NT2/D1 (cell line): ENCODE measurements at regions not wholly inside any gene's neighbourhood (a gene's known extent, or its start where the extent isn't known, plus 50 kb on each side); places are given as distances from the start of the nearest gene placed in this dataset.
A peak's percentile ranks its signal among the peaks of the same experiment; 100 is the strongest.

Source experiments
- DNase-seq: peaks from one replicate; pipeline ENCODE4 v3.0.0-alpha.2; 2011; ENCODE audit warnings: low read depth, low spot score
- H3K27me3 ChIP-seq: 2 replicates; pipeline ENCODE4 v1.6.0; 2011; ENCODE audit warnings: mild to moderate bottlenecking; ENCODE audit not compliant: insufficient read length, insufficient read depth
- H3K36me3 ChIP-seq: 2 replicates; pipeline ENCODE4 v1.6.1; 2011; ENCODE audit warnings: mild to moderate bottlenecking, low read length, mixed read lengths; ENCODE audit not compliant: insufficient read depth, insufficient read length
- H3K4me1 ChIP-seq: 2 replicates; pipeline ENCODE4 v1.5.1; 2011; ENCODE audit not compliant: insufficient read depth, insufficient read length
- H3K4me3 ChIP-seq: 2 replicates; pipeline ENCODE4 v1.5.1; 2011; ENCODE audit warnings: low read depth; ENCODE audit not compliant: insufficient read length
- H3K9ac ChIP-seq: 2 replicates; pipeline ENCODE4 v1.6.0; 2011; ENCODE audit warnings: low read depth; ENCODE audit not compliant: insufficient read length
- H3K9me3 ChIP-seq: 2 replicates; pipeline ENCODE4 v1.5.1; 2011; ENCODE audit warnings: mild to moderate bottlenecking, low read length; ENCODE audit not compliant: insufficient read depth
- SUZ12 ChIP-seq: IDR thresholded peaks from 2 replicates; pipeline ENCODE4 v1.6.1; 2011; ENCODE audit not compliant: insufficient read length, insufficient read depth; ENCODE audit errors: extremely low read depth
- YY1 ChIP-seq: IDR thresholded peaks from 2 replicates; pipeline ENCODE4 v1.6.1; 2011; ENCODE audit not compliant: insufficient read length, insufficient read depth
- ZNF274 ChIP-seq: IDR thresholded peaks from 2 replicates; pipeline ENCODE4 v1.6.1; 2011; ENCODE audit warnings: mild to moderate bottlenecking, low read depth, low read length

DNA sequence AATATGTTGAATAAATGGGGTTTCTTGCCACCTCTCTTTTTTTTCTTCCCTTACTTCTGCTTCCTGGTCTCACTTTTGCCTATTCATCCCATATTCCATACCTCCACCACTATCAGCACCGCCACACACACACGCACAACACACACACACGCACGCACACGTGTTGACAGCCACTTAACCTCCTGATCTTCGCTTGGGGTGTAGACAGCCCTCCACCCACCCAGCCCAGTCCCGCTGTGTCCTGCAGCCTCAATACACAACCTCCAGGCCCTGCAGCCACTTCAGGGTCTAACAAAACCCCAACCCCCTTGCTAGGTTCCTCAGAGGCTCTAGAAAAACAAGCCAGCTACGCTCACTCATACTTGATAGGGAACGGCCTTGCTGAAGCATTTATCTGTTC is 72.3 kb downstream of the LINC00237 start:
- TF ChIP-seq ZNF274 (no peak), SUZ12 (no peak), YY1 (no peak)
- no peak overlapping the region for H3K9ac ChIP-seq

GRCh38 chr20:21031666-21032065 is 74.5 kb downstream of the LINC00237 start:
- Histone ChIP-seq H3K9ac (no peak overlapping the region), H3K4me1 (no peaks in the 10 kb centered on the region), H3K27me3 (no peaks in the 10 kb centered on the region), H3K9me3 (no peaks in the 10 kb centered on the region), H3K4me3 (no peak overlapping the region), H3K36me3 (no peaks in the 10 kb centered on the region)
- no peak for DNase-seq
- TF ChIP-seq ZNF274, result no peak
- TF ChIP-seq YY1, result no peak
- TF ChIP-seq SUZ12, result no peak

More for the DNA sequence above, 72.3 kb downstream of the LINC00237 start:
- no peak for DNase-seq
- H3K36me3 ChIP-seq, result no peaks in the 10 kb centered on the region
- H3K4me3 ChIP-seq, result no peak overlapping the region
- H3K27me3 ChIP-seq, result no peaks in the 10 kb centered on the region
- no peaks in the 10 kb centered on the region for H3K4me1 ChIP-seq
- no peaks in the 10 kb centered on the region for H3K9me3 ChIP-seq

DNA sequence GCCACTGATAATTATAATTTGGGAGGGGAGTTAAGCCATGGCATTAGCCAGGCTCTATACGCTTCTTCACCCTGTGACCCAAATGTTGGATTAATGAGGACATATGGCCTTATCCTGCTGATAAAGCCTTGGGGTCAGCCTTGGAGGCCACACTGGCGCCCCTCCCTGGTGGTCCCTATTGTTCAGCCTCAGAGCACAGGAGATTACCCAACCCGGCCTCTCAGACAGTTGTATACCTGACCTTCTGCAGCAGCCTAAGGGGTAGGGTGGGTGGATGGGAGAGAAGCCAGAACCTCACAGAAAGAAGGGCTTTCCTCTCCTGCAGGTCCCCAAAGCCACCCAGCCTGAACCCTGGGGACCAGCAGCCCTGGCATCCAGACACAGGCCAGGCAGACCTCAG is 76.8 kb downstream of the LINC00237 start:
- no peaks in the 10 kb centered on the region for H3K4me1 ChIP-seq
- no peak for DNase-seq
- TF ChIP-seq YY1, result no peak
- no peak for TF ChIP-seq ZNF274
- no peak for TF ChIP-seq SUZ12
- no peaks in the 10 kb centered on the region for H3K36me3 ChIP-seq
- H3K9ac ChIP-seq, result no peak overlapping the region
- H3K27me3 ChIP-seq, result no peaks in the 10 kb centered on the region
- H3K9me3 ChIP-seq, result no peaks in the 10 kb centered on the region
- H3K4me3 ChIP-seq, result no peak overlapping the region

DNA sequence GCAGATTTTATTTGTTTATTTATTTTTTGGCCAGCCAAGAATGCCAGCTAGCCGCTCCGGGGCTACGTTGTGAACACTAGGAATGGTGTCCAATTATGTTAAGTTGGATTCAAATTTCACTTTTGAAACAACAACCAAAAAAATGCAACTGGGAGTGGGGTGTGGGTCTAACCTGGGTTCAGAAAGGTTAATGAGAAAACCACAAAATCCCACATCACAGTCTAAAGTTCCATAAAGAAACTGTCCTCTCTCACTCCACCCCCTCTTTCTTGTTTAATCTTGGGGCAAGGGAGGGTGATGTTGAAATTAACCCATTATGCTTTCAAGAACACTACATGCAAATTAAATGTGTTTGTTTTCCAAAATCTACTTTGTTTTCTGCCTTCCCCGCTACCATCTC is 77.2 kb downstream of the LINC00237 start:
- H3K27me3 ChIP-seq, result no peaks in the 10 kb centered on the region
- H3K4me3 ChIP-seq, result no peak overlapping the region
- no peaks in the 10 kb centered on the region for H3K9me3 ChIP-seq
- H3K4me1 ChIP-seq, result no peaks in the 10 kb centered on the region
- no peak overlapping the region for H3K9ac ChIP-seq
- H3K36me3 ChIP-seq, result no peaks in the 10 kb centered on the region
- no peak for TF ChIP-seq ZNF274
- TF ChIP-seq SUZ12, result no peak
- TF ChIP-seq YY1, result no peak
- no peak for DNase-seq

DNA sequence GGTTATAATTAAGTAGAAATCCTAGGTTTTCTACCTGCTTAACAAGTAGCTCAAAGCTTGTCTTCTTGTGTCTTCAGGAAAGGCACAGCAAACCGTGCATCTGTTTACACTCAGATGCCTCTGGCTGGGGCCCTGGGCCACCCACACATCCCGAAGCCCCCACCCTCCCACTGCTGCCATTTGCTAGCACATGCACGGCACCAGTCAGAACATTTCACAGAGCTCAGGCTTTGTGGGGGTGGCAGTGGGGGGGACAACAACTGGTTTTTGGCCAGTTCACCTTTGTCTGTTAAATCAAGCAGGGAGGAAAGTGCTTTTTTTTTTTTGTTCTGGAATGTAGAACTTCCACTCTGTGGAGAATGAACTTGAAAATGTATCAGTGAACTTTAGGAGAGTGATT is 77.7 kb downstream of the LINC00237 start:
- TF ChIP-seq SUZ12 (no peak), YY1 (no peak), ZNF274 (no peak)
- DNase-seq, result no peak
- no peaks in the 10 kb centered on the region for H3K4me1 ChIP-seq
- H3K9ac ChIP-seq, result no peak overlapping the region
- no peaks in the 10 kb centered on the region for H3K36me3 ChIP-seq
- no peak overlapping the region for H3K4me3 ChIP-seq
- H3K9me3 ChIP-seq, result no peaks in the 10 kb centered on the region
- H3K27me3 ChIP-seq, result no peaks in the 10 kb centered on the region

DNA sequence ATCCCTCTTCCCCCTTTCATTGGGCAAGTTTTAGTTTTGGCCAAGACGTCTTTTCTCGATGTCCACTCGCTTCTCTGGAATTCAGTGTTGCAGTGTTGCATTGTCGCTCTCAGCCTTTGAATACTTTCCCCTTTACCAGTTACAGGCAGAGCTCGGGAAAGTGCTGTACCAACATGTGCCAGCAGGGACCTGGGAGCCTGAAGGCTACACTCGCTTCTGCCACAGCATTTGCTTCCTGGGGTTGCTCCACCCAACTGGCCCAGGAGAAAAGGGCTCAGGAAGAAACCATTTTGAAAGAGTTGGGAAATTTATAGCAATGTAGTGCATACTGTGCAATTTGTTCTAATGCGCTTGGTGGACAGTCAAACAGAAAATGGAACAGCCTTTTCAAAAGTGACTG is 78.6 kb downstream of the LINC00237 start:
- TF ChIP-seq YY1 (no peak), SUZ12 (no peak), ZNF274 (no peak)
- DNase-seq, result peak; percentile 38
- Histone ChIP-seq H3K9ac (no peak overlapping the region), H3K4me3 (no peak overlapping the region), H3K27me3 (no peaks in the 10 kb centered on the region), H3K9me3 (no peaks in the 10 kb centered on the region), H3K36me3 (no peaks in the 10 kb centered on the region), H3K4me1 (no peaks in the 10 kb centered on the region)

DNA sequence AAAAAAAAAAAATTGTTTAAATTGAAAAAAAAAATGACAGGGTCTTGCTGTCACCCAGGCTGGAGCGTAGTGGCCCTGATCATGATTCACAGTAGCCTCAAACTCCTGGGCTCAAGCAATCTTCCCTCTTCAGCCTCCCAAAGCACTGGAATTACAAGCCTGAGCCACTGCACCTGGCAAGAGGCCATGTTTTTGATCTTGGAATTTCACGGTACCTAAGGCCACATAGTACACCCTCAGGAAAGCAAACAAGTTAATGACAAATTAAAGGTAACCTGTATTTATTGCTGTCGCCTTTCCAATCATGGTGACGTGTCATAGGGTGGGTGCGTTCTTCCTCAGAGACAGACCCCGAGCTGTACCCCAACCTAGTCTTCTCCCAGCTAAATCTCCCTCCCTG is 79.2 kb downstream of the LINC00237 start:
- TF ChIP-seq YY1 (no peak), ZNF274 (no peak), SUZ12 (no peak)
- H3K9me3 ChIP-seq, result no peaks in the 10 kb centered on the region
- no peak overlapping the region for H3K9ac ChIP-seq
- no peaks in the 10 kb centered on the region for H3K36me3 ChIP-seq
- H3K4me1 ChIP-seq, result no peaks in the 10 kb centered on the region
- H3K4me3 ChIP-seq, result no peak overlapping the region
- H3K27me3 ChIP-seq, result no peaks in the 10 kb centered on the region
- DNase-seq, result no peak

DNA sequence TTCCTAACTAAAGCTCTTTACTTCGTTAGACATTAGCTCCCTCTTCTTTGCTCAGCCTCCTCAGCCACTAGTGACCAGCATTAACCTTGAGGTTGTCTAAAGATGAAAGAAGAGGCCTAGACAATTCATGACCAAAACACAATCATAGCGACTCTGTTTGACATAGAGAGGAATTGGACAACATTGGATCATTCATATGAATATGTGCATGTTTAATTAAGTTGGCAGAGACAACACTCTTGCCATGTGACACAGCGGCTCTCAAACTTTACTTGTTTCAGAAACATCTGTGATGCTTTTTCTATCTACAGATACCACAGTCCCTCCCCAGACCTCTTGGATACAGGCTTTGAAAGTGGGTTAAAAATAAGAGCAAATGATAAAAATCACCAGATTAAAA is 81.7 kb downstream of the LINC00237 start:
- no peaks in the 10 kb centered on the region for H3K9me3 ChIP-seq

More for the DNA sequence above, 81.7 kb downstream of the LINC00237 start:
- TF ChIP-seq YY1 (no peak), ZNF274 (no peak), SUZ12 (no peak)
- no peaks in the 10 kb centered on the region for H3K36me3 ChIP-seq
- no peak overlapping the region for H3K4me3 ChIP-seq
- H3K4me1 ChIP-seq, result peaks cover 6% of the 10 kb centered on the region
- H3K27me3 ChIP-seq, result no peaks in the 10 kb centered on the region
- no peak for DNase-seq
- no peak overlapping the region for H3K9ac ChIP-seq
